Prostate gland (tissue), 2 donors: ENCODE measurements at regions not wholly inside any gene's neighbourhood (a gene's known extent, or its start where the extent isn't known, plus 50 kb on each side); places are given as distances from the start of the nearest gene placed in this dataset.

ENCODE experiments used
- DNase-seq: peaks from one replicate; pipeline ENCODE4 v3.0.0-alpha.2; 2019; ENCODE audit warnings: low spot score
- H3K27ac ChIP-seq, 2 donors: fragments of 200-600 bp; sonication (generic); 2 replicates each; pipeline ENCODE4 v1.5.1; 2017 to 2019
- H3K27me3 ChIP-seq: fragments of 200-600 bp; sonication (generic); replicated peaks from 2 replicates; pipeline ENCODE4 v1.5.1; 2019; ENCODE audit not compliant: insufficient read depth
- H3K36me3 ChIP-seq, 2 donors: fragments of 200-600 bp; sonication (generic); 1 replicate in 1 of 2; 2 replicates in 1 of 2; pipeline versions ENCODE4 v1.5.1 to v1.8.1; 2017 to 2019
- H3K4me1 ChIP-seq: fragments of 200-600 bp; sonication (generic); replicated peaks from 2 replicates; pipeline ENCODE4 v1.5.1; 2019
- H3K4me3 ChIP-seq, 2 donors: fragments of 200-600 bp; sonication (generic); 2 replicates each; pipeline ENCODE4 v1.5.1; 2017 to 2019
- H3K9me3 ChIP-seq: fragments of 200-600 bp; sonication (generic); 2 replicates; pipeline ENCODE4 v1.5.1; 2017
- CTCF ChIP-seq, 4 experiments: fragments of 200-600 bp in 2 of 4; fragments of 450-650 bp in 2 of 4; sonication (generic) in 2 of 4; IDR thresholded peaks; 1 replicate in 3 of 4; 2 replicates in 1 of 4; pipeline ENCODE4 v1.5.1; 2016 to 2019; ENCODE audit warnings: antibody characterized with exemption in 4 of 4, mild to moderate bottlenecking in 2 of 4, moderate library complexity in 2 of 4
- POLR2A ChIP-seq: fragments of 450-650 bp; IDR thresholded peaks from one replicate; pipeline ENCODE4 v1.6.1; 2016; ENCODE audit warnings: antibody characterized with exemption, mild to moderate bottlenecking
- POLR2AphosphoS5 ChIP-seq: sonication (generic); formaldehyde crosslinking; IDR thresholded peaks from one replicate; pipeline ENCODE4 v1.6.1; 2017; ENCODE audit warnings: antibody characterized with exemption
- WGBS: methylation state at CpG from one replicate; pipeline ENCODE4 v1.1.5; 2018; 5-methylcytosine and 5-hydroxymethylcytosine counted together
- intact Hi-C: fragments of 100-400 bp; cut with DNase I; formaldehyde crosslinking; loops from one replicate; pipeline ENCODE4 v1.14.2; 2022

GRCh38 chr1:199042193-199042592 lies 403.4 kb downstream of the PTPRC start:
- no peaks in the 10 kb centered on the region for H3K27me3 ChIP-seq
- H3K4me1 ChIP-seq, result no peaks in the 10 kb centered on the region
- no peak for DNase-seq
- H3K9me3 ChIP-seq, result no peaks in the 10 kb centered on the region
- WGBS, result 89% methylated on average over 1 of the region's 1 CpG
- no peak overlapping the region for H3K27ac ChIP-seq
- intact Hi-C loops, result no loop called here
- no peak for TF ChIP-seq POLR2A
- no peak for TF ChIP-seq CTCF (IDR thresholded peaks at IDR 0.05)
- no peak for TF ChIP-seq POLR2AphosphoS5
- no peak overlapping the region for H3K4me3 ChIP-seq
- H3K36me3 ChIP-seq, result no peaks in the 10 kb centered on the region

GRCh38 chr1:199044191-199044590 lies 405.4 kb downstream of the PTPRC start:
- Histone ChIP-seq H3K27me3 (no peaks in the 10 kb centered on the region), H3K4me1 (no peaks in the 10 kb centered on the region), H3K9me3 (no peaks in the 10 kb centered on the region), H3K27ac (no peak overlapping the region), H3K36me3 (no peaks in the 10 kb centered on the region), H3K4me3 (no peak overlapping the region)
- DNase-seq, result no peak
- 18% methylated on average over 1 of the region's 1 CpG for WGBS
- TF ChIP-seq POLR2AphosphoS5, result no peak
- TF ChIP-seq POLR2A, result no peak
- no peak for TF ChIP-seq CTCF (IDR thresholded peaks at IDR 0.05)
- intact Hi-C loops, result no loop called here

GRCh38 chr1:199046618-199047017 lies 407.8 kb downstream of the PTPRC start:
- DNase-seq, result no peak
- intact Hi-C loops, result no loop called here
- no peak overlapping the region for H3K4me3 ChIP-seq
- no peak for TF ChIP-seq POLR2A
- no peak for TF ChIP-seq POLR2AphosphoS5
- no peak for TF ChIP-seq CTCF (IDR thresholded peaks at IDR 0.05)
- no peaks in the 10 kb centered on the region for H3K27me3 ChIP-seq
- no peaks in the 10 kb centered on the region for H3K9me3 ChIP-seq
- 67% methylated on average over 1 of the region's 1 CpG for WGBS
- H3K36me3 ChIP-seq, result no peaks in the 10 kb centered on the region
- no peak overlapping the region for H3K27ac ChIP-seq
- H3K4me1 ChIP-seq, result no peaks in the 10 kb centered on the region

GRCh38 chr1:199054694-199055093 lies 415.9 kb downstream of the PTPRC start:
- H3K4me1 ChIP-seq, result no peaks in the 10 kb centered on the region
- no peak for DNase-seq
- 96% methylated on average over 1 of the region's 1 CpG for WGBS
- TF ChIP-seq POLR2AphosphoS5 (no peak), CTCF (IDR thresholded peaks at IDR 0.05) (no peak), POLR2A (no peak)
- no peak overlapping the region for H3K4me3 ChIP-seq
- intact Hi-C loops, result no loop called here
- no peaks in the 10 kb centered on the region for H3K36me3 ChIP-seq
- no peaks in the 10 kb centered on the region for H3K27me3 ChIP-seq
- no peak overlapping the region for H3K27ac ChIP-seq
- H3K9me3 ChIP-seq, result no peaks in the 10 kb centered on the region

- no peaks in the 10 kb centered on the region for H3K36me3 ChIP-seq
- H3K9me3 ChIP-seq, result no peaks in the 10 kb centered on the region
- intact Hi-C loops, result no loop called here
- DNase-seq, result no peak
- no peak overlapping the region for H3K4me3 ChIP-seq
- no peak for TF ChIP-seq CTCF (IDR thresholded peaks at IDR 0.05)
- TF ChIP-seq POLR2AphosphoS5, result no peak
- no peak for TF ChIP-seq POLR2A
- no peaks in the 10 kb centered on the region for H3K4me1 ChIP-seq
- 89% methylated on average over 1 of the region's 1 CpG for WGBS
- no peaks in the 10 kb centered on the region for H3K27me3 ChIP-seq
- H3K27ac ChIP-seq, result no peak overlapping the region
Measured at GRCh38 chr1:199057322-199057721, 418.5 kb downstream of the PTPRC start.
